ENCODE measurements at regions not wholly inside any gene's neighbourhood (a gene's known extent, or its start where the extent isn't known, plus 50 kb on each side); places are given as distances from the start of the nearest gene placed in this dataset.
"Not testable (repeated sequence)": the region's sequence is repeated elsewhere in the genome, so short reads cannot be mapped to it uniquely, and the experiment has no call there.

DNA sequence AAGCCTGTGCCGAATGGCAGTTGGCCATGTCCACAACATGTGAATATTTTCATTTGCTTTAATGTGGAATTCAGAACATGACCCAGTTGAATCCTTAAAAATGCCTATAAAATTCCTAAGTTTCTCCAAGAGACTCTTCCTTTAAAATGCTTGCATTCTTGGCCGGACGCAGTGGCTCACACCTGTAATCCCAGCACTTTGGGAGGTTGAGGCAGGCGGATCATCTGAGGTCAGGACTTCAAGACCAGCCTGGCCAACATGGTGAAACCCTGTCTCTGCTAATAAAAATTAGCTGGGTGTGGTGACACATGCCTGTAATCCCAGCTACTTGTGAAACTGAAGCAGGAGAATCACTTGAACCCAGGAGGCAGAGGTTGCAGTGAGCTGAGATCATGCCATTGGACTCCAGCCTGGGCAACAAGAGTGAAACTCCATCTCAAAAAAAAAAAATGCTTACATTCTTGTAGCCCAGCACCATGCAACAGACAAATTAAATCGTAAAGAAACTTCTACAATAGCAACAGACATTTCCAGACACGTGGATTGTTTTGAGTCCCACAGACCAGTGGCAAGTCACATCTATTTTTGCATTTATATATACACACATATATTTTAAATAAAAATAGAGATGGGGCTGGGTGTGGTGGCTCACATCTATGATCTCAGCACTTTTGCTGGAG, 274.4 kb downstream of the GOLGA6L6 start:
- not testable (repeated sequence) for DNase-seq (ENCODE audit: low read depth in 2 of 2)

- not testable (repeated sequence) for DNase-seq (ENCODE audit: low read depth in 2 of 2)
Observed at GRCh38 chr15:20265710-20266109, 275.9 kb downstream of the GOLGA6L6 start.

GRCh38 chr15:20261321-20262280, 280.0 kb downstream of the GOLGA6L6 start:
- not testable (repeated sequence) for DNase-seq (ENCODE audit: low read depth in 2 of 2)

DNA sequence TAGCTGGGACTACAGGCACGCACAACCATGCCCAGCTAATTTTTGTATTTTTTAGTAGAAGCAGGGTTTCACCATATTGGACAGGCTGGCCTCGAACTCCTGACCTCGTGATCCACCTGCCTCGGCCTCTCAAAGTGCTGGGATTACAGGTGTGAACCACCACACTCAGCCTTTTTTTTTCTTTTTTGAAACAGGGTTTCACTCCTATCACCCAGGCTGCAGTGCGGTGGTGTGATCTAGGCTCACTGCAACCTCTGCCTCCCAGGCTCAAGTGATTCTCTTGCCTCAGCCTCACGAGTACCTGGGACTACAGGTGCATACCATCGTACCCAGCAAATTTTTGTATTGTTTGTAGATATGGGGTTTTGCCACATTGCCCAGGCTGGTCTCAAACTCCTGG, 280.9 kb downstream of the GOLGA6L6 start:
- DNase-seq (ENCODE audit: low read depth in 2 of 2) = not testable (repeated sequence)

DNA sequence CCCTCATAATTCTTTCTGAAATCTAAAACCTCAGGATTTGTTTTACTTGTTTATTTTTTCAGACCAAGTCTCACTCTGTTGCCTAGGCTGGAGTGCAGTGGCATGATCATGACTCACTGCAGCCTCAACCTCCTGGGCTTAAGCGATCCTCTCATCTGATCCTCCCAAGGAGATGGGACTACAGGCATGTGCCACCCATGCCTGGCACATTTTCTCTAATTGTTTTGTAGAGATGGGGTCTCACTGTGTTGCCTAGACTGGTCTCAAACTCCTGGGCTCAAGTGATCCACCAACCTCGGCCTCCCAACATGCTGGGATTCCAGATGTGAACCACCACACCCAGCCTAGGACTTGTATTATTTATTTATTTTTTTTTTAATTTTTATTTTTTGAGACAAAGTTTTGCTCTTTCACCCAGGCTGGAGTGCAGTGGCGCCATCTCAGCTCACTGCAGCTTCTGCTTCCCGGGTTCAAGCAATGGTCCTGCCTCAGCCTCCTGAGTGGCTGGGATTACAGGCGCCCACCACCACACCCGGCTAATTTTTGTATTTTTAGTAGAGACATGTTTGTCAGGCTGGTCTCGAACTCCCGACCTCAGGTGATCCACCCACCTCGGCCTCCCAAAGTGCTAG, 281.9 kb downstream of the GOLGA6L6 start:
- not testable (repeated sequence) for DNase-seq (ENCODE audit: low read depth in 2 of 2)

DNA sequence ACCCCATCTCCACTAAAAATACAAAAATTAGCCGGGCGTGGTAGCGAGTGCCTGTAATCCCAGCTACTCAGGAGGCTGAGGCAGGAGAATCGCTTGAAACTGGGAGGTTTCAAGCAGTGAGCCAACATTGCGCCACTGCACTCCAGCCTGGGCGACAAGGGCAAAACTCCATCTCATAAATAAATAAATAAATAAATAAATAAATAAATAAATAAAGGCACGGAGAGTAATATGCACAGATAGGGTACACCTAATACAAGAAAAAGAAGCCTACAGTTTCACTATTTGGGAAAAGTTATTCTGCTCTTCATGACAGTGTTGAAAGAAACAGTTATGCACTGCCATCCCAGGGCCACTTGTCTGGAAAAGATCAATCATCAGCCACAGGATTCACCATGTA, 285.2 kb downstream of the GOLGA6L6 start:
- not testable (repeated sequence) for DNase-seq (ENCODE audit: low read depth in 2 of 2)

DNA sequence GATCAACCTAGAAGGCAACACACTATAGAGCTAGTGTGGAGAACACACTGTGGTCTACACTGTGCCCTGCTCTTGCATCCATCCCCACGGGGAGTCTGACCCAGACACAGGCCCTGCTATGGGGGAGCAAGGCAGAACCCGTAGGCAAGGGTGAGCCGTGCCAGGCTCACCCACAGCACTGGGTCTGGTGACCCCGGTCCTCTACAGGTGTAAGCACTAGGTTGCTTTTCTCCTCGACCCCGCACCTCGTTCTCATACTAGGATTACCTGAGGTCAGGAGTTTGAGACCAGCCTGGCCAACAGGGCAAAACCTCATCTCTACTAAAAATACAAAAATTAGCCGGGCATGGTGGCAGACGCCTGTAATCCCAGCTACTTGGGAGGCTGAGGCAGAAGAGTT, 286.0 kb downstream of the GOLGA6L6 start:
- DNase-seq (ENCODE audit: low read depth in 2 of 2) = not testable (repeated sequence)

- DNase-seq (ENCODE audit: low read depth in 2 of 2) = not testable (repeated sequence)
Observed at GRCh38 chr15:20253047-20253615, 288.5 kb downstream of the GOLGA6L6 start.

- DNase-seq (ENCODE audit: low read depth in 2 of 2) = not testable (repeated sequence)
Observed at GRCh38 chr15:20252040-20252439, 289.6 kb downstream of the GOLGA6L6 start.

DNA sequence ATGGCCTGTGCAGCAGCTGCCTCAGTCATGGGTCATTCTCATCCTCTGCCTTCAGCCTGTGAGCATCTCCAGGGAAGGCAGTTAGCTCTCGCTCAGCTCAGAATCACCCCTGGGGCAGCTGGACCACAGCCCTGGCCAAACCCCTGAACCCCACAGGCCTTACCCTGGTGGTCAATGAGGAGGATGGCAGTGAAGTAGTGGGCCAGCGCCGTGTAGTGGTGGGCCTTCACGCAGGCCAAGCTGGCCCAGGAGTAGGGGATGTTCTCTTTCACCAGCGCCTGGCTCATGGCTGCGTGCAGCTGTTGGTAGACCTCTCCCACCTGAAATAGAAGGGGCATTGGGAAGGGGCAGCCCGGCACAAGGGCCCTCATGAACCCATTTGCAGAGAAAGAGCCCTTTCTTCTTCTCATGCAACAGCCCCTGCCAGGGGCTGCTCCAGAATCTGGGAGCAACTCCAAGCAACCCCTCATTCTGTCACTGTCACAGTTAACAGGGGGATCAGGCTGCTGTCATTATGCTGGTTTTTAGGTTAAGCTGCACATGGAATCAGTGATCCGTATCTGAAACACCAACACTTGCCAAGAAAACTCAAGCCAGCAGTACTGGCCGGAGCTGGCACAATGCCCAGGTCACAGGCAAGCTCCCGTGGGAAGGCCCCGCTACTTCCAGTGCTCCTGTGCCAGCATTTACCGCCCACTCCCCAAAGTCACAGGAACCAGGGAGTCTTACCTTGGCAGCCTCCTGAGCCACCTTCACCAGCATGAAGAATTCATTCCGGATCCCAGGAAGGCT, 290.2 kb downstream of the GOLGA6L6 start:
- DNase-seq (ENCODE audit: low read depth in 2 of 2) = not testable (repeated sequence)

GRCh38 chr15:20250206-20250605, 291.4 kb downstream of the GOLGA6L6 start:
- not testable (repeated sequence) for DNase-seq (ENCODE audit: low read depth in 2 of 2)

- not testable (repeated sequence) for DNase-seq (ENCODE audit: low read depth in 2 of 2)
Observed at GRCh38 chr15:20249677-20249970, 292.0 kb downstream of the GOLGA6L6 start.

DNA sequence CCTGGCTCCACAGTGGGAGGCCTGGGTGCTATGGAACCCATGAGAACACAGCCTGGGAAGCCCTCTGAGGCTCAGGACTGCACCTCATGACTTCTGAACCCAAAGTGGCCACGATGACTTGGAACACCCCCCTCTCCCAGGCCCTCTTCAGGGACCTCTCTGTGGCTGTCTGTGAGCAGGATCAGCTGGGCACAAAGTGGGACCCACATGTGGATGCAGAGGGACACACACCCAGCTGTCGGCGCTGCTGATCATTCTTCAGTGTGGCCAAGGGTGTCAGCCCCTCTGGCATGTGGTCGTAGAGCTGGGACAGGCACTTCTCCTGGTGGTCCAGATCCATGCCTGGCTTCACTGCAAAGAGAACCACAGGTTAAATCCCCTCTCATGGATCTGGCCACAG, 293.2 kb downstream of the GOLGA6L6 start:
- DNase-seq (ENCODE audit: low read depth in 2 of 2) = not testable (repeated sequence)

- DNase-seq (ENCODE audit: low read depth in 2 of 2) = not testable (repeated sequence)
Observed at GRCh38 chr15:20247137-20247536, 294.5 kb downstream of the GOLGA6L6 start.

DNA sequence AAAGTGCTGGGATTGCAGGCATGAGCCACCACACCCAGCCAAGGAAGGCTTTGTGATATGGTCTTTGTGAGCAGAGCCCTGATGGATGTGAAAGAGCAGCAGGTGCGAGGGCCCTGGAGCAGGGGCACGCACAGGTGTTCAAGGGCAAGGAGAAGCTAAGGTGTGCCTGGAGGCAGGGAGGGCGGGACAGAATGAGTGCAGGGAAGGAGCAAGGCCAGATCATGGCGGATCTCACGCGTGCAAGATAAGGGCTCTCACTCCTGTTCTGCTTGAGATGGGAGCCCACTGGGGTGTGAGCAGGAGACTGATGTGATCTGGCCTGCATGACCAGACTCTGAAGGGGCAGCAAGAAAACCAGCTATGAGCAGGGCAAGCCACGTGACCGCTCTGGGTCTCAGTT, 295.0 kb downstream of the GOLGA6L6 start:
- DNase-seq (ENCODE audit: low read depth in 2 of 2) = not testable (repeated sequence)

- not testable (repeated sequence) for DNase-seq (ENCODE audit: low read depth in 2 of 2)
Observed at GRCh38 chr15:20245856-20246255, 295.7 kb downstream of the GOLGA6L6 start.

GRCh38 chr15:20244792-20245191, 296.8 kb downstream of the GOLGA6L6 start:
- not testable (repeated sequence) for DNase-seq (ENCODE audit: low read depth in 2 of 2)

GRCh38 chr15:20243486-20244240, 297.9 kb downstream of the GOLGA6L6 start:
- not testable (repeated sequence) for DNase-seq (ENCODE audit: low read depth in 2 of 2)

DNA sequence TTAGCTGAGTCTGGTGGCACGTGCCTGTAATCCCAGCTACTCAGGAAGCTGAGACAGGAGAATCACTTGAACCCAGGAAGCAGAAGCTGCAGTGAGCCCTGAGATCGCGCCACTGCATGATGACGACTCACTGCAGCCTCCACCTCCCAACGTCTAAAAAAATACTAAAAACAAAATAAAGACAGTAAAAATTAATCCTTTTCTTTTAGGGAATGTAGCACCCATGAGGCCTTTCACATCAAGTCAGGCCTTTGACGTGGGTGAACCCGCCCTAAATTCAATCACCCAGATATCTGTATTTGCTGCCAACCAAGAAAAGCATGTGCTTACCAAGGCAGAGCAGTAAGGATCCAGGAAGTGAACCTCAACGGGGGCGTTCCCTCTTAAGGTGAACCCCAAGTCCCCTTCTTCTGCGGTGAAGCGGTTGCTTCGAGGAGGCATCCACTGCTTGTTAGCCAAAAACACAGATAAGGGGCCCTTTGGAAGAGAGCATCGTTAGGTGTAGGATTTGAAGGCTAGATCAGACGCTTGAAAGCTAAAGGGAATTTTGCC, 301.2 kb downstream of the GOLGA6L6 start:
- not testable (repeated sequence) for DNase-seq (ENCODE audit: low read depth in 2 of 2)

GRCh38 chr15:20239186-20239585, 302.4 kb downstream of the GOLGA6L6 start:
- not testable (repeated sequence) for DNase-seq (ENCODE audit: low read depth in 2 of 2)

All from stimulated activated CD4-positive, alpha-beta T cell treated with anti-CD3 and anti-CD28 coated beads, Interleukin-12 subunit alpha, Interleukin-12 subunit beta, amount 100 ng/mL, for 24 hours (primary cell).